OCI-LY7 (cell line): ENCODE measurements at regions not wholly inside any gene's neighbourhood (a gene's known extent, or its start where the extent isn't known, plus 50 kb on each side); places are given as distances from the start of the nearest gene placed in this dataset.

Experiments
- CTCF ChIP-seq: fragments of 200-600 bp; sonication (generic); conservative IDR thresholded peaks from 2 replicates; pipeline ENCODE4 v1.5.1; 2014; ENCODE audit warnings: mild to moderate bottlenecking, antibody characterized with exemption, low read length, moderate library complexity, mixed read lengths
- EZH2phosphoT487 ChIP-seq: fragments of 200-600 bp; sonication (generic); IDR thresholded peaks from 2 replicates; pipeline ENCODE4 v1.6.1; 2018; ENCODE audit warnings: low read depth, borderline replicate concordance, mild to moderate bottlenecking, mixed run types, antibody characterized with exemption, low read length, moderate library complexity, mixed read lengths

GRCh38 chr12:16473610-16474326 is 126.3 kb downstream of the MGST1 start:
- no peak for TF ChIP-seq EZH2phosphoT487
- TF ChIP-seq CTCF: no peak
